GM12892 (cell line): ENCODE measurements at regions not wholly inside any gene's neighbourhood (a gene's known extent, or its start where the extent isn't known, plus 50 kb on each side); places are given as distances from the start of the nearest gene placed in this dataset.
"Not testable (repeated sequence)": the region's sequence is repeated elsewhere in the genome, so short reads cannot be mapped to it uniquely, and the experiment has no call there.

ENCODE experiments used
- POLR2AphosphoS5 ChIP-seq: IDR thresholded peaks from 2 replicates; pipeline ENCODE4 v1.6.1; 2011; ENCODE audit warnings: low read depth, low read length, control low read depth
- TAF1 ChIP-seq: IDR thresholded peaks from 2 replicates; pipeline ENCODE4 v1.6.1; 2011; ENCODE audit warnings: low read depth, mild to moderate bottlenecking, control low read depth, low read length, borderline replicate concordance

- not testable (repeated sequence) for TF ChIP-seq POLR2AphosphoS5, TAF1
Observed at GRCh38 chr17:21612123-21613070, 79.9 kb upstream of the KCNJ18 start.
